ENCODE measurements at regions not wholly inside any gene's neighbourhood (a gene's known extent, or its start where the extent isn't known, plus 50 kb on each side); places are given as distances from the start of the nearest gene placed in this dataset.

GRCh38 chr1:172717722-172718465 lies 59.0 kb downstream of the FASLG start:
- no peak for TF ChIP-seq CTCF (IDR thresholded peaks at IDR 0.05; ENCODE audit: low read length, missing control alignments)
- H3K4me3 ChIP-seq (replicated peaks; ENCODE audit: low read depth, low read length) = no peak overlapping the region
- no peak for DNase-seq (ENCODE audit: low read depth)

- TF ChIP-seq CTCF (IDR thresholded peaks at IDR 0.05; ENCODE audit: low read length, missing control alignments) = no peak
- peak; percentile 23 for DNase-seq (ENCODE audit: low read depth)
- H3K4me3 ChIP-seq (replicated peaks; ENCODE audit: low read depth, low read length) = no peak overlapping the region
Observed at GRCh38 chr1:172719066-172719627, 60.2 kb downstream of the FASLG start.

- peak; percentile 78 for DNase-seq (ENCODE audit: low read depth)
- no peak overlapping the region for H3K4me3 ChIP-seq (replicated peaks; ENCODE audit: low read depth, low read length)
- peak; percentile 83 for TF ChIP-seq CTCF (IDR thresholded peaks at IDR 0.05; ENCODE audit: low read length, missing control alignments)
Observed at GRCh38 chr1:172719694-172720138, 60.8 kb downstream of the FASLG start.

GRCh38 chr1:172720339-172720738 lies 61.4 kb downstream of the FASLG start:
- no peak overlapping the region for H3K4me3 ChIP-seq (replicated peaks; ENCODE audit: low read depth, low read length)
- no peak for DNase-seq (ENCODE audit: low read depth)
- TF ChIP-seq CTCF (IDR thresholded peaks at IDR 0.05; ENCODE audit: low read length, missing control alignments) = no peak

- no peak for TF ChIP-seq CTCF (IDR thresholded peaks at IDR 0.05; ENCODE audit: low read length, missing control alignments)
- no peak overlapping the region for H3K4me3 ChIP-seq (replicated peaks; ENCODE audit: low read depth, low read length)
- peak; percentile 27 for DNase-seq (ENCODE audit: low read depth)
Observed at GRCh38 chr1:172723251-172723650, 64.3 kb downstream of the FASLG start.

- DNase-seq (ENCODE audit: low read depth) = no peak
- no peak for TF ChIP-seq CTCF (IDR thresholded peaks at IDR 0.05; ENCODE audit: low read length, missing control alignments)
- H3K4me3 ChIP-seq (replicated peaks; ENCODE audit: low read depth, low read length) = no peak overlapping the region
Observed at GRCh38 chr1:172724232-172724631, 65.3 kb downstream of the FASLG start.
